PC-9 (cell line): ENCODE measurements at regions not wholly inside any gene's neighbourhood (a gene's known extent, or its start where the extent isn't known, plus 50 kb on each side); places are given as distances from the start of the nearest gene placed in this dataset.

Source experiments
- EZH2 ChIP-seq: fragments of 200-600 bp; sonication (generic); IDR thresholded peaks from 2 replicates; pipeline ENCODE4 v1.8.0; 2017; ENCODE audit warnings: antibody characterized with exemption, low read depth
- TF ChIP-seq, protein P1 (sequence below): fragments of 200-600 bp; sonication (generic); conservative IDR thresholded peaks from 2 replicates; pipeline ENCODE4 v1.6.1; 2017; ENCODE audit warnings: mixed run types, antibody characterized with exemption, mild to moderate bottlenecking, moderate library complexity

DNA sequence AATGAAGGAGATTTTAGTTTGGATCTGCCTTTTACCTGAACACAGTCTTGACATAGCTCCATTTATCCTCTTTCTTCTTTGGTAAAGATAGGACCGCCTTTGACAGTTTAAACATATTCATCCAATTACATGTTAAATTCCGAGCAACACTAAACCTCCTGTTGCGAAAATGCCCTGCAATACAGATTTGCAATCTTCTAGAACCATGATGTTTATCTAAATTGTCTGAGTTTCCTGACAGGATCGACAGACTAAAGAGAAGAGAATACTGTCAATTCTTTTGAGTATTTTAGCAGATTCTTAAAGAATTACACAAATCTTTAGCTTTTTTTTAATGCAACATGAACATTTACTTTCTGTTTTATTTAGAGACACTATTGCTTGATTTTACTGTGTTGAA, 1145.5 kb downstream of the CDH11 start:
- no peak for TF ChIP-seq EZH2
- TF ChIP-seq, protein P1, sequence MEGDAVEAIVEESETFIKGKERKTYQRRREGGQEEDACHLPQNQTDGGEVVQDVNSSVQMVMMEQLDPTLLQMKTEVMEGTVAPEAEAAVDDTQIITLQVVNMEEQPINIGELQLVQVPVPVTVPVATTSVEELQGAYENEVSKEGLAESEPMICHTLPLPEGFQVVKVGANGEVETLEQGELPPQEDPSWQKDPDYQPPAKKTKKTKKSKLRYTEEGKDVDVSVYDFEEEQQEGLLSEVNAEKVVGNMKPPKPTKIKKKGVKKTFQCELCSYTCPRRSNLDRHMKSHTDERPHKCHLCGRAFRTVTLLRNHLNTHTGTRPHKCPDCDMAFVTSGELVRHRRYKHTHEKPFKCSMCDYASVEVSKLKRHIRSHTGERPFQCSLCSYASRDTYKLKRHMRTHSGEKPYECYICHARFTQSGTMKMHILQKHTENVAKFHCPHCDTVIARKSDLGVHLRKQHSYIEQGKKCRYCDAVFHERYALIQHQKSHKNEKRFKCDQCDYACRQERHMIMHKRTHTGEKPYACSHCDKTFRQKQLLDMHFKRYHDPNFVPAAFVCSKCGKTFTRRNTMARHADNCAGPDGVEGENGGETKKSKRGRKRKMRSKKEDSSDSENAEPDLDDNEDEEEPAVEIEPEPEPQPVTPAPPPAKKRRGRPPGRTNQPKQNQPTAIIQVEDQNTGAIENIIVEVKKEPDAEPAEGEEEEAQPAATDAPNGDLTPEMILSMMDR, result no peak
